H9 (cell line): ENCODE measurements at regions not wholly inside any gene's neighbourhood (a gene's known extent, or its start where the extent isn't known, plus 50 kb on each side); places are given as distances from the start of the nearest gene placed in this dataset.

Source experiments
- DNase-seq: peaks from one replicate; pipeline ENCODE4 v3.0.0-alpha.2; 2017
- H2AFZ ChIP-seq: one replicate; pipeline ENCODE4 v1.6.1; 2013; ENCODE audit warnings: mild to moderate bottlenecking, low read length, control low read depth, moderate library complexity
- H2AK5ac ChIP-seq: 2 replicates; pipeline ENCODE4 v1.6.1; 2013; ENCODE audit warnings: low read length, control low read depth, mixed read lengths; ENCODE audit not compliant: insufficient read length
- H2BK120ac ChIP-seq: one replicate; pipeline ENCODE4 v1.6.1; 2013; ENCODE audit warnings: low read depth, mild to moderate bottlenecking, low read length, control low read depth, inconsistent platforms; ENCODE audit not compliant: poor library complexity, severe bottlenecking
- H2BK12ac ChIP-seq: 2 replicates; pipeline ENCODE4 v1.6.1; 2013; ENCODE audit warnings: low read length, control low read depth, mixed read lengths, low read depth; ENCODE audit not compliant: insufficient read length
- H2BK15ac ChIP-seq: 2 replicates; pipeline ENCODE4 v1.6.1; 2013; ENCODE audit warnings: low read depth, low read length, control low read depth
- H2BK20ac ChIP-seq: one replicate; pipeline ENCODE4 v1.6.1; 2013; ENCODE audit warnings: low read depth, mild to moderate bottlenecking, low read length, control low read depth, inconsistent platforms; ENCODE audit not compliant: poor library complexity, severe bottlenecking
- H2BK5ac ChIP-seq: 2 replicates; pipeline ENCODE4 v1.6.1; 2013; ENCODE audit warnings: low read length, control low read depth, mixed read lengths; ENCODE audit not compliant: insufficient read length
- H3K14ac ChIP-seq: 2 replicates; pipeline ENCODE4 v1.6.1; 2013; ENCODE audit warnings: low read length, control low read depth; ENCODE audit not compliant: insufficient read depth
- H3K18ac ChIP-seq: 2 replicates; pipeline ENCODE4 v1.6.1; 2013; ENCODE audit warnings: low read depth, mild to moderate bottlenecking, mixed read lengths, low read length, control low read depth; ENCODE audit not compliant: insufficient read length
- H3K23ac ChIP-seq: 2 replicates; pipeline ENCODE4 v1.6.1; 2013; ENCODE audit warnings: low read length, control low read depth, mixed read lengths, low read depth; ENCODE audit not compliant: insufficient read length
- H3K23me2 ChIP-seq: 2 replicates; pipeline ENCODE4 v1.6.1; 2013; ENCODE audit warnings: low read depth, mild to moderate bottlenecking, mixed read lengths, low read length, control low read depth; ENCODE audit not compliant: insufficient read length, poor library complexity, severe bottlenecking
- H3K27ac ChIP-seq: 2 replicates; pipeline ENCODE4 v1.5.1; 2013; ENCODE audit warnings: low read length, control low read depth, mixed read lengths, low read depth; ENCODE audit not compliant: insufficient read length
- H3K27me3 ChIP-seq: 2 replicates; pipeline ENCODE4 v1.6.1; 2013; ENCODE audit warnings: low read length, control low read depth, inconsistent platforms; ENCODE audit not compliant: insufficient read depth
- H3K4ac ChIP-seq: 2 replicates; pipeline ENCODE4 v1.6.1; 2013; ENCODE audit warnings: low read depth, mild to moderate bottlenecking, control low read depth, inconsistent platforms, low read length, moderate library complexity
- H3K4me1 ChIP-seq: 2 replicates; pipeline ENCODE4 v1.6.1; 2013; ENCODE audit warnings: low read length, control low read depth, inconsistent platforms; ENCODE audit not compliant: insufficient read depth
- H3K4me2 ChIP-seq: 2 replicates; pipeline ENCODE4 v1.6.1; 2013; ENCODE audit warnings: low read length, control low read depth, mixed read lengths; ENCODE audit not compliant: insufficient read length, insufficient read depth
- H3K56ac ChIP-seq: 2 replicates; pipeline ENCODE4 v1.6.1; 2013; ENCODE audit warnings: low read depth, mild to moderate bottlenecking, mixed read lengths, low read length, control low read depth; ENCODE audit not compliant: insufficient read length
- H3K79me1 ChIP-seq: 2 replicates; pipeline ENCODE4 v1.6.1; 2013; ENCODE audit warnings: low read depth, mild to moderate bottlenecking, moderate library complexity, low read length, control low read depth, inconsistent platforms; ENCODE audit not compliant: insufficient read depth, poor library complexity, severe bottlenecking
- H3K79me2 ChIP-seq: 2 replicates; pipeline ENCODE4 v1.6.1; 2013; ENCODE audit warnings: low read length, control low read depth, inconsistent platforms; ENCODE audit not compliant: insufficient read depth
- H3K9ac ChIP-seq: 2 replicates; pipeline ENCODE4 v1.6.1; 2013; ENCODE audit warnings: low read length, control low read depth, mixed read lengths; ENCODE audit not compliant: insufficient read length; ENCODE audit errors: extremely low read depth
- H3K9me3 ChIP-seq: one replicate; pipeline ENCODE4 v1.6.1; 2013; ENCODE audit warnings: low read depth, low read length, inconsistent platforms; ENCODE audit not compliant: control insufficient read depth
- H3T11ph ChIP-seq: one replicate; pipeline ENCODE4 v1.6.1; 2013; ENCODE audit warnings: mild to moderate bottlenecking, low read length, control low read depth, inconsistent platforms
- H4K20me1 ChIP-seq: one replicate; pipeline ENCODE4 v1.6.1; 2013; ENCODE audit not compliant: control insufficient read depth, insufficient read length, insufficient read depth
- H4K5ac ChIP-seq: 2 replicates; pipeline ENCODE4 v1.6.1; 2013; ENCODE audit warnings: low read depth, mild to moderate bottlenecking, mixed read lengths, low read length, control low read depth; ENCODE audit not compliant: insufficient read length
- H4K8ac ChIP-seq: replicated peaks from 2 replicates; pipeline ENCODE4 v1.6.1; 2013; ENCODE audit warnings: low read length, control low read depth, mixed read lengths, low read depth; ENCODE audit not compliant: insufficient read length
- H4K91ac ChIP-seq: 2 replicates; pipeline ENCODE4 v1.6.1; 2013; ENCODE audit warnings: low read depth, mild to moderate bottlenecking, moderate library complexity, mixed read lengths, low read length, control low read depth; ENCODE audit not compliant: insufficient read length
- H3K27ac Mint-ChIP-seq, 3 experiments: 2 replicates in 2 of 3; 3 replicates in 1 of 3; pipeline ENCODE4 v1.8.0; 2020 to 2021; ENCODE audit warnings: mixed read lengths in 3 of 3, mild to moderate bottlenecking in 1 of 3, moderate library complexity in 1 of 3
- H3K27me3 Mint-ChIP-seq: 2 replicates; pipeline ENCODE4 v1.8.0; 2021; ENCODE audit warnings: low read depth, mild to moderate bottlenecking, moderate library complexity, mixed read lengths
- H3K36me3 Mint-ChIP-seq, 3 experiments: 2 replicates in 2 of 3; 3 replicates in 1 of 3; pipeline ENCODE4 v1.8.0; 2020 to 2021; ENCODE audit warnings: low read depth in 3 of 3, mixed read lengths in 3 of 3; ENCODE audit not compliant: insufficient read depth in 1 of 3
- H3K4me1 Mint-ChIP-seq, 2 experiments: 2 replicates each; pipeline ENCODE4 v1.8.0; 2020; ENCODE audit warnings: mixed read lengths in 2 of 2
- H3K4me3 Mint-ChIP-seq, 2 experiments: 2 replicates in 1 of 2; 3 replicates in 1 of 2; pipeline ENCODE4 v1.8.0; 2020 to 2021; ENCODE audit warnings: mild to moderate bottlenecking in 2 of 2, mixed read lengths in 2 of 2, moderate library complexity in 1 of 2
- H3K9me3 Mint-ChIP-seq, 2 experiments: 2 replicates in 1 of 2; 3 replicates in 1 of 2; pipeline ENCODE4 v1.8.0; 2020; ENCODE audit warnings: mild to moderate bottlenecking in 2 of 2, mixed read lengths in 2 of 2, moderate library complexity in 1 of 2
- CTCF ChIP-seq: fragments of 200-600 bp; sonication (generic); conservative IDR thresholded peaks from 3 replicates; pipeline ENCODE4 v1.8.0; 2021; ENCODE audit warnings: antibody characterized with exemption, mild to moderate bottlenecking
- WGBS: extraction: QIAGEN DNeasy Blood & Tissue Kit; methylation state at CpG from one replicate; pipeline ENCODE4 v1.1.7; 2013; ENCODE audit warnings: missing lambda C conversion rate, low lambda C conversion rate, mixed read lengths; ENCODE audit not compliant: insufficient read length; ENCODE audit errors: extremely low coverage; 5-methylcytosine and 5-hydroxymethylcytosine counted together

- no peaks in the 10 kb centered on the region for H3K23me2 ChIP-seq
- H3K27ac Mint-ChIP-seq, result no peak overlapping the region
- no peak for DNase-seq
- H3K4me1 ChIP-seq, result no peaks in the 10 kb centered on the region
- H3K4me1 Mint-ChIP-seq, result peaks cover 0 to 4% of the 10 kb centered on the region in 2 experiments; a peak in 1 of 4 replicates
- H4K8ac ChIP-seq, result no peak overlapping the region
- H2BK5ac ChIP-seq, result no peak overlapping the region
- no peak overlapping the region for H3K14ac ChIP-seq
- no peaks in the 10 kb centered on the region; a peak in 1 of 7 replicates for H3K36me3 Mint-ChIP-seq
- H3K27ac ChIP-seq, result no peak overlapping the region
- no peaks in the 10 kb centered on the region; the same call in 1 of the 2 replicates for H3K27me3 Mint-ChIP-seq
- WGBS, result no CpG with 5 or more reads among the region's 2 CpGs
- no peak overlapping the region for H2BK20ac ChIP-seq
- no peak overlapping the region for H2AK5ac ChIP-seq
- H3K4me2 ChIP-seq, result no peak overlapping the region
- H3K79me1 ChIP-seq, result no peaks in the 10 kb centered on the region
- TF ChIP-seq CTCF, result no peak
- H3K27me3 ChIP-seq, result no peaks in the 10 kb centered on the region
- no peak overlapping the region for H2BK120ac ChIP-seq
- no peaks in the 10 kb centered on the region for H3K9me3 ChIP-seq
- no peaks in the 10 kb centered on the region for H4K20me1 ChIP-seq
- H3K4me3 Mint-ChIP-seq, result no peak overlapping the region
- H3K9me3 Mint-ChIP-seq, result no peaks in the 10 kb centered on the region; a peak in 1 of 5 replicates
- H4K5ac ChIP-seq, result no peak overlapping the region
- H3T11ph ChIP-seq, result no peak overlapping the region
- H4K91ac ChIP-seq, result no peak overlapping the region
- H2BK12ac ChIP-seq, result no peak overlapping the region
- no peak overlapping the region for H3K56ac ChIP-seq
- no peak overlapping the region for H2AFZ ChIP-seq
- no peaks in the 10 kb centered on the region for H3K79me2 ChIP-seq
- no peak overlapping the region for H3K23ac ChIP-seq
- no peak overlapping the region for H2BK15ac ChIP-seq
- H3K18ac ChIP-seq, result no peak overlapping the region
- H3K9ac ChIP-seq, result no peak overlapping the region
- no peak overlapping the region for H3K4ac ChIP-seq
Observed at GRCh38 chr6:149136913-149137286, 180.6 kb upstream of the TAB2 start.
